ENCODE measurements at regions not wholly inside any gene's neighbourhood (a gene's known extent, or its start where the extent isn't known, plus 50 kb on each side); places are given as distances from the start of the nearest gene placed in this dataset.

- H3K79me1 ChIP-seq (ENCODE audit: low read depth, low read length), result no peaks in the 10 kb centered on the region
- DNase-seq (ENCODE audit: low spot score), result no peak
- H3K9me3 ChIP-seq (replicated peaks in 1 of 2; ENCODE audit: control insufficient read depth in 2 of 2, insufficient read depth in 1 of 2, low read depth in 1 of 2, low read length in 2 of 2), result peaks cover 0 to 3% of the 10 kb centered on the region in 2 donors
- H3K27ac ChIP-seq (replicated peaks; ENCODE audit: low read length), result no peak overlapping the region
- H2BK15ac ChIP-seq (ENCODE audit: low read length), result no peak overlapping the region
- H4K91ac ChIP-seq (ENCODE audit: low read depth, low read length, poor library complexity), result no peak overlapping the region
- peak overlapping the region; percentile 35 for H3K18ac ChIP-seq (ENCODE audit: low read length)
- H3K14ac ChIP-seq (ENCODE audit: low read length), result no peak overlapping the region
- H3K4me1 ChIP-seq (ENCODE audit: control insufficient read depth in 2 of 2, insufficient read depth in 1 of 2, low read depth in 1 of 2, low read length in 2 of 2), result peaks cover 0 to 1% of the 10 kb centered on the region in 2 donors
- no peak overlapping the region for H2BK120ac ChIP-seq (ENCODE audit: low read depth, low read length)
- no peak overlapping the region for H3K4me2 ChIP-seq (ENCODE audit: insufficient read depth, low read length, poor library complexity, severe bottlenecking)
- no peak overlapping the region for H2BK12ac ChIP-seq (ENCODE audit: low read length)
- H3K4me3 ChIP-seq (ENCODE audit: low read length in 2 of 2), result no peak overlapping the region
- H3K4ac ChIP-seq (ENCODE audit: low read length), result no peak overlapping the region
- H3K27me3 ChIP-seq (ENCODE audit: control insufficient read depth in 3 of 3, insufficient read depth in 3 of 3, low read depth in 1 of 3, low read length in 3 of 3), result no peaks in the 10 kb centered on the region
- no peak overlapping the region for H3K9ac ChIP-seq (ENCODE audit: low read depth, low read length, poor library complexity)
- H2AFZ ChIP-seq (ENCODE audit: low read length), result peak overlapping the region; percentile 31
- no peak overlapping the region for H3K23ac ChIP-seq (ENCODE audit: low read depth, low read length, poor library complexity)
- no peaks in the 10 kb centered on the region for H3K36me3 ChIP-seq (replicated peaks in 1 of 2; ENCODE audit: control insufficient read depth in 2 of 2, insufficient read depth in 2 of 2, low read length in 2 of 2)
- H2AK5ac ChIP-seq (ENCODE audit: low read depth, low read length), result no peak overlapping the region
- no peak overlapping the region for H4K8ac ChIP-seq (ENCODE audit: low read depth, low read length)
- WGBS, 2 donors (ENCODE audit: extremely low coverage in 2 of 2, insufficient read length in 2 of 2, insufficient replicate concordance in 1 of 2), result no CpG with 5 or more reads among the region's 10 CpGs
- H2BK5ac ChIP-seq (ENCODE audit: low read length), result no peak overlapping the region
Measured at GRCh38 chr13:47796816-47797215, 204.3 kb downstream of the SUCLA2 start.

GRCh38 chr13:47794963-47795362 is 206.1 kb downstream of the SUCLA2 start:
- no peak overlapping the region for H3K18ac ChIP-seq (ENCODE audit: low read length)
- H2AFZ ChIP-seq (ENCODE audit: low read length), result no peak overlapping the region
- no peak overlapping the region for H2AK5ac ChIP-seq (ENCODE audit: low read depth, low read length)
- no peak overlapping the region for H2BK120ac ChIP-seq (ENCODE audit: low read depth, low read length)
- H3K4ac ChIP-seq (ENCODE audit: low read length), result no peak overlapping the region
- peaks cover 0 to 2% of the 10 kb centered on the region in 2 donors for H3K9me3 ChIP-seq (replicated peaks in 1 of 2; ENCODE audit: control insufficient read depth in 2 of 2, insufficient read depth in 1 of 2, low read depth in 1 of 2, low read length in 2 of 2)
- no peak overlapping the region for H3K14ac ChIP-seq (ENCODE audit: low read length)
- H3K79me1 ChIP-seq (ENCODE audit: low read depth, low read length), result no peaks in the 10 kb centered on the region
- H3K9ac ChIP-seq (ENCODE audit: low read depth, low read length, poor library complexity), result no peak overlapping the region
- H3K23ac ChIP-seq (ENCODE audit: low read depth, low read length, poor library complexity), result no peak overlapping the region
- no CpG with 5 or more reads among the region's 2 CpGs for WGBS, 2 donors (ENCODE audit: extremely low coverage in 2 of 2, insufficient read length in 2 of 2, insufficient replicate concordance in 1 of 2)
- no peak overlapping the region for H3K4me3 ChIP-seq (ENCODE audit: low read length in 2 of 2)
- H2BK5ac ChIP-seq (ENCODE audit: low read length), result no peak overlapping the region
- H3K27ac ChIP-seq (replicated peaks; ENCODE audit: low read length), result no peak overlapping the region
- H3K4me2 ChIP-seq (ENCODE audit: insufficient read depth, low read length, poor library complexity, severe bottlenecking), result no peak overlapping the region
- no peaks in the 10 kb centered on the region for H3K27me3 ChIP-seq (ENCODE audit: control insufficient read depth in 3 of 3, insufficient read depth in 3 of 3, low read depth in 1 of 3, low read length in 3 of 3)
- H4K91ac ChIP-seq (ENCODE audit: low read depth, low read length, poor library complexity), result no peak overlapping the region
- H3K4me1 ChIP-seq (ENCODE audit: control insufficient read depth in 2 of 2, insufficient read depth in 1 of 2, low read depth in 1 of 2, low read length in 2 of 2), result peaks cover 0 to 1% of the 10 kb centered on the region in 2 donors
- H2BK15ac ChIP-seq (ENCODE audit: low read length), result no peak overlapping the region
- no peak overlapping the region for H4K8ac ChIP-seq (ENCODE audit: low read depth, low read length)
- no peak overlapping the region for H2BK12ac ChIP-seq (ENCODE audit: low read length)
- no peak for DNase-seq (ENCODE audit: low spot score)
- H3K36me3 ChIP-seq (replicated peaks in 1 of 2; ENCODE audit: control insufficient read depth in 2 of 2, insufficient read depth in 2 of 2, low read length in 2 of 2), result no peaks in the 10 kb centered on the region

GRCh38 chr13:47790755-47791154 is 210.3 kb downstream of the SUCLA2 start:
- DNase-seq (ENCODE audit: low spot score), result no peak
- H3K27me3 ChIP-seq (ENCODE audit: control insufficient read depth in 3 of 3, insufficient read depth in 3 of 3, low read depth in 1 of 3, low read length in 3 of 3), result no peaks in the 10 kb centered on the region
- no CpG with 5 or more reads among the region's 2 CpGs for WGBS, 2 donors (ENCODE audit: extremely low coverage in 2 of 2, insufficient read length in 2 of 2, insufficient replicate concordance in 1 of 2)

GRCh38 chr13:47788844-47789243 is 212.2 kb downstream of the SUCLA2 start:
- no peak overlapping the region for H3K23ac ChIP-seq (ENCODE audit: low read depth, low read length, poor library complexity)
- no peaks in the 10 kb centered on the region for H3K4me1 ChIP-seq (ENCODE audit: control insufficient read depth in 2 of 2, insufficient read depth in 1 of 2, low read depth in 1 of 2, low read length in 2 of 2)
- no peak overlapping the region for H2AK5ac ChIP-seq (ENCODE audit: low read depth, low read length)
- H3K27ac ChIP-seq (replicated peaks; ENCODE audit: low read length), result no peak overlapping the region
- H3K36me3 ChIP-seq (replicated peaks in 1 of 2; ENCODE audit: control insufficient read depth in 2 of 2, insufficient read depth in 2 of 2, low read length in 2 of 2), result no peaks in the 10 kb centered on the region
- no peak overlapping the region for H3K9ac ChIP-seq (ENCODE audit: low read depth, low read length, poor library complexity)
- H2BK120ac ChIP-seq (ENCODE audit: low read depth, low read length), result no peak overlapping the region
- peaks cover 0 to 2% of the 10 kb centered on the region in 2 donors for H3K9me3 ChIP-seq (replicated peaks in 1 of 2; ENCODE audit: control insufficient read depth in 2 of 2, insufficient read depth in 1 of 2, low read depth in 1 of 2, low read length in 2 of 2)
- no peak overlapping the region for H3K4me3 ChIP-seq (ENCODE audit: low read length in 2 of 2)
- no peak overlapping the region for H2BK15ac ChIP-seq (ENCODE audit: low read length)
- H3K18ac ChIP-seq (ENCODE audit: low read length), result no peak overlapping the region
- H3K27me3 ChIP-seq (ENCODE audit: control insufficient read depth in 3 of 3, insufficient read depth in 3 of 3, low read depth in 1 of 3, low read length in 3 of 3), result no peaks in the 10 kb centered on the region
- no peak overlapping the region for H2AFZ ChIP-seq (ENCODE audit: low read length)
- H2BK12ac ChIP-seq (ENCODE audit: low read length), result no peak overlapping the region
- no peak overlapping the region for H4K8ac ChIP-seq (ENCODE audit: low read depth, low read length)
- no peaks in the 10 kb centered on the region for H3K79me1 ChIP-seq (ENCODE audit: low read depth, low read length)
- DNase-seq (ENCODE audit: low spot score), result no peak
- no peak overlapping the region for H3K4me2 ChIP-seq (ENCODE audit: insufficient read depth, low read length, poor library complexity, severe bottlenecking)
- H4K91ac ChIP-seq (ENCODE audit: low read depth, low read length, poor library complexity), result no peak overlapping the region
- no peak overlapping the region for H3K4ac ChIP-seq (ENCODE audit: low read length)
- H2BK5ac ChIP-seq (ENCODE audit: low read length), result no peak overlapping the region
- H3K14ac ChIP-seq (ENCODE audit: low read length), result no peak overlapping the region

More at GRCh38 chr13:47790755-47791154, 210.3 kb downstream of the SUCLA2 start:
- no peak overlapping the region for H2AK5ac ChIP-seq (ENCODE audit: low read depth, low read length)
- H3K36me3 ChIP-seq (replicated peaks in 1 of 2; ENCODE audit: control insufficient read depth in 2 of 2, insufficient read depth in 2 of 2, low read length in 2 of 2), result no peaks in the 10 kb centered on the region
- no peak overlapping the region for H4K8ac ChIP-seq (ENCODE audit: low read depth, low read length)
- H3K18ac ChIP-seq (ENCODE audit: low read length), result no peak overlapping the region
- no peak overlapping the region for H3K4me3 ChIP-seq (ENCODE audit: low read length in 2 of 2)
- no peaks in the 10 kb centered on the region for H3K4me1 ChIP-seq (ENCODE audit: control insufficient read depth in 2 of 2, insufficient read depth in 1 of 2, low read depth in 1 of 2, low read length in 2 of 2)
- H2AFZ ChIP-seq (ENCODE audit: low read length), result no peak overlapping the region
- no peak overlapping the region for H3K4me2 ChIP-seq (ENCODE audit: insufficient read depth, low read length, poor library complexity, severe bottlenecking)
- H3K4ac ChIP-seq (ENCODE audit: low read length), result no peak overlapping the region
- H3K27ac ChIP-seq (replicated peaks; ENCODE audit: low read length), result no peak overlapping the region
- H2BK5ac ChIP-seq (ENCODE audit: low read length), result no peak overlapping the region
- no peak overlapping the region for H3K14ac ChIP-seq (ENCODE audit: low read length)
- no peak overlapping the region for H3K23ac ChIP-seq (ENCODE audit: low read depth, low read length, poor library complexity)
- H2BK15ac ChIP-seq (ENCODE audit: low read length), result no peak overlapping the region
- H2BK120ac ChIP-seq (ENCODE audit: low read depth, low read length), result no peak overlapping the region
- no peak overlapping the region for H2BK12ac ChIP-seq (ENCODE audit: low read length)
- H3K9ac ChIP-seq (ENCODE audit: low read depth, low read length, poor library complexity), result no peak overlapping the region
- H3K79me1 ChIP-seq (ENCODE audit: low read depth, low read length), result no peaks in the 10 kb centered on the region
- H4K91ac ChIP-seq (ENCODE audit: low read depth, low read length, poor library complexity), result no peak overlapping the region
- H3K9me3 ChIP-seq (replicated peaks in 1 of 2; ENCODE audit: control insufficient read depth in 2 of 2, insufficient read depth in 1 of 2, low read depth in 1 of 2, low read length in 2 of 2), result peaks cover 0 to 2% of the 10 kb centered on the region in 2 donors
